T47D (cell line): ENCODE measurements at regions not wholly inside any gene's neighbourhood (a gene's known extent, or its start where the extent isn't known, plus 50 kb on each side); places are given as distances from the start of the nearest gene placed in this dataset.

ENCODE experiments used
- DNase-seq, 2 experiments: peaks; one replicate each; pipeline versions ENCODE4 v3.0.0 to v3.0.0-alpha.2; 2011 to 2012; ENCODE audit warnings: low read depth in 1 of 2, low spot score in 1 of 2
- JUND ChIP-seq: IDR thresholded peaks from 2 replicates; pipeline ENCODE4 v1.6.1; 2012; ENCODE audit warnings: low read depth
- in situ Hi-C: cut with HindIII; loops from 2 replicates; pipeline ENCODE4 v1.10.0; 2016; ENCODE audit warnings: low sequenced_read_pairs, low pct_unique_long_range_greater_than_20kb

- TF ChIP-seq JUND: no peak
- in situ Hi-C loops: no loop called here
These were observed 58.9 kb downstream of the NUDT11 start for GRCh38 chrX:51437521-51437920.

GRCh38 chrX:51435101-51435500, 61.3 kb downstream of the NUDT11 start:
- TF ChIP-seq JUND: no peak
- in situ Hi-C loops: no loop called here
- no peak for DNase-seq

More at GRCh38 chrX:51437521-51437920, 58.9 kb downstream of the NUDT11 start:
- DNase-seq: no peak

- DNase-seq: no peak
- no peak for TF ChIP-seq JUND
- in situ Hi-C loops: no loop called here
These were observed 74.3 kb downstream of the NUDT11 start for GRCh38 chrX:51421972-51422597.

GRCh38 chrX:51420610-51421009, 75.8 kb downstream of the NUDT11 start:
- in situ Hi-C loops: no loop called here
- DNase-seq: peak in 1 of 2 experiments; percentile 50
- TF ChIP-seq JUND: no peak

- in situ Hi-C loops: no loop called here
- no peak for TF ChIP-seq JUND
- DNase-seq: no peak
These were observed 75.8 kb downstream of the NUDT10 start for GRCh38 chrX:51408462-51408861.

GRCh38 chrX:51407520-51408409, 75.1 kb downstream of the NUDT10 start:
- DNase-seq: no peak
- no peak for TF ChIP-seq JUND
- in situ Hi-C loops: no loop called here

- DNase-seq: no peak
- no peak for TF ChIP-seq JUND
- in situ Hi-C loops: no loop called here
These were observed 74.3 kb downstream of the NUDT10 start for GRCh38 chrX:51406688-51407519.

GRCh38 chrX:51404445-51404844, 71.8 kb downstream of the NUDT10 start:
- TF ChIP-seq JUND: no peak
- DNase-seq: no peak
- in situ Hi-C loops: no loop called here

- TF ChIP-seq JUND: no peak
- in situ Hi-C loops: no loop called here
- DNase-seq: no peak
These were observed 63.4 kb downstream of the NUDT10 start for GRCh38 chrX:51395810-51396728.

GRCh38 chrX:51395480-51395809, 62.8 kb downstream of the NUDT10 start:
- no peak for DNase-seq
- TF ChIP-seq JUND: no peak
- in situ Hi-C loops: no loop called here
